GM21381 (cell line): ENCODE measurements at regions not wholly inside any gene's neighbourhood (a gene's known extent, or its start where the extent isn't known, plus 50 kb on each side); places are given as distances from the start of the nearest gene placed in this dataset.
A peak's percentile ranks its signal among the peaks of the same experiment; 100 is the strongest.

Source experiments
- ATAC-seq: cut with Tn5 transposase; IDR thresholded peaks from one replicate; pipeline ENCODE4 v1.9.1; 2021; ENCODE audit warnings: mild to moderate bottlenecking, moderate library complexity; ENCODE audit not compliant: unreplicated experiment

DNA sequence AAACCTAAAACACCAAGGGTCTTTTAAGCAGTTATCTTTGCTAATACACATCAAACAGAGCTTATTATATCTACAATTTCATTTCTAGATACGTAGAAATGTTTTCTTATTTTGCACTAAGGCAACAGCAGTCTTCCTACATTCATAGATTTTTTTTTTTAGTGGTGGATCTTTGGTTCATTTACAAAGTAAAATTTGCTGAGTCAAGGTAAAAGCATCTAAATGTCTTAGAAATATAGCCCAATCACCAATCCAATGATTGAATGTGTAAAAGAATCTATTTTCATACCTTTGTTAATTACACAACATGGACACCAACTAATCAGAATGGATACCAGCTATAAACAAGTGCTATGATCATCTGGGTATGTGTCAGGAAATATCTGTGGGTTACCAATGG is 272.2 kb upstream of the TMPO start:
- no peak for ATAC-seq

DNA sequence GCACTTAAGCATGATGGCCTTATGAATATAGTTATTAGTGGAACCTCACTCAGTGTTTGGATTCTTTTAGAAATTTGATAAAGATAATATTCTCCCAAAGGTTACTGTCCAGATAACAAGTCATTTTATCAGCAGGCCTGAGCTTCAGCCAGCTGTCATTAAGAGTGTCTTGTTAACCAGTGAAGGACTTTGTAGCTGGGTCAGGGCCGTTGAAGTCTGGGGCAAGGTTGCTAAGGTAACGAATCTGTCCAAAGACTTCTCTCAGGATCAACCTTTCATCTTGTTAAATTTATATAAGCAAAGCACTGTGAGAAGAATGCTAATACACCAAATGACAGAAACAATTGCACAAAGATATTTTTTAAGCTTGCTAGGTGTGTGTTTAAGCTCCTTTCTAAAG is 271.3 kb upstream of the TMPO start:
- no peak for ATAC-seq

DNA sequence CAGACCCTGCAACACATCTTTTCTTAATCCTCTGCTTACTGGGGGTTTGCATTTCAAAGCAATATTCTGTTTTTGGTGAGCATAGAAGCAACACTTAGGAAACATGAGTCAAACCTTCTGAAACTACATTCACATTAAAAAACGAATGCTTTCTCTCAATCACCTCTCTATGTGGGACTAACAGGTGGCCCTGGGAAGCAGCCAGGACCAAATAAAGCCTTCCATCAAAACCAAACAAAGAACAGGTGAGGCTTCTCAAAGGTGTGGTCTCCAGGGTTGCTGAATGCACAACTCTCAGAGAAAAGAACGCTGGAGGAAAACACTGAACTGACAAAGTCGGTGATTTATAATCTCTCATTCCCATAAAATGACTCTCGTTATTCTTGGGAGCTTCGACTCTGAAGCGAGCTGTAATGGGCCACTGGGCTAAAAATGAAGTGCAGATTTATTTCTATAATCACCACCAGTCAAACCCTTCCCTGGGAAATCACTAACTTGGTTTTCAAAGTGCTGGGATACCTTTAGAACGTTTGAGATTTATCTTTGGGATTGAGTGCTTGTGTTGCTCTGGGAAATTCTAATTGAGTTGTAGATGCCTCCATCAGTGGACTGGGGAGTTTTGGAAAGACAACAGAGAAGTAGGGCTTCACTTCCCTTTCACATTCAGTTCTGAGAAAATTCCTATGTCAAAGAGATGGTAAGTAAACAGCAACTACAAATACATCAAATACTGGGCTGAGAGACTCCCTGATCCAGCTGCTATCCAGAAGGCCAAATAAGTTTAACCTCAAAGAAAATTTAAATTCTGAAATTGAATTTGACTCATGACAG is 262.0 kb upstream of the TMPO start:
- ATAC-seq, result no peak

DNA sequence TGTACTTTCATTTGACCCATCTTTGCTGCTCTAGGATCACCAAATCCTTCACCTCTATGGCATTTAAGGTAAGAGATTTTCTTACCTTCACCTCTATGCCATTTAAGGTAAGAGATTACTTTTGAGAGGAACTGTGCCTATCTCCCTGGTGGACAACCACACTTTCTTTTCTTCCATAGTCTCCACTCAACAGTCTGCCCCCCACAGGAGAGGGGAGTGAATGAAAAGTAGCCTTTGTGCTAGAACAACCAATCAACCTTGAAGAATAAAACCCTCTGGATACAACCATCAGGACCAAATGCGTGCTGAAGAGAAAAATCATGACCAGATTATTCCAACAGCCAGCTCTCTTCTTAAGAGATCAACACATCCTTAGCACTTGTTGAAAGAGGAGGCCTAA is 258.6 kb upstream of the TMPO start:
- ATAC-seq, result no peak

DNA sequence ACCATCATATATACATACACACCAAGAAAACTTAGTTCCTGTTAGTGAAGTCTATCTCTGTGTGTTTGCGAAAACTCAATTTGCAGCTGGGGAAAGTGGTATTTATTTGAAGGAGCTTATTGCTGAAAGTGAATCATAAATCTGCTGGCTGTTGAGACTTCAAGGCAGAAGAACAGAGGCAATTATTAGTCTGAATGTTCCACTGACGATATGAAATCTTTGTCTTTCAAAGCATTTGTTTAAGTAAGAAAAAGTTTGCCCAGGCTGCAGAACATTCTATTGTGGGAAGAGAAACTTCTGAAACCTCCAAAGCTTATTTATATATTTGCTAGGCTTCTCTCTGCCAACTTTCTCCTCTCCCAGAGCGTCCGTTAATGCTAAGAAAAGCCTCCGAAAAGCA is 255.7 kb upstream of the TMPO start:
- ATAC-seq, result no peak

DNA sequence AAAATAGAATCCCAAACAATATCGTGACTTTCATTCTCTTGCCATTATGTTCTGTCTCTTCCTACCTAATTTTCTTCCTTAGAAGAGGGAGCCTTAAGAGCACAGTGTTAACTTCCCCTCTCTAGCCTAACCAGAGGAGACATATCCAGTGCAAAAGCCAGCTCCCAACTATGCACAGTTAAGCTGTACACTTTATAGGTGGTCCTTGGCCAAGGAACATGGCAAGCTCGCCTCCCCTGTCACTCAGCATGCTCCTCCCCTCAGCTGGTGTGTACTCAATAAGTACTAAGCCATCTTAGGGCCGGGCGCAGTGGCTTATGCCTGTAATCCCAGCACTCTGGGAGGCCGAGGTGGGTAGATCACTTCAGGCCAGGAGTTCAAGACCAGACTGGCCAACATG is 255.1 kb upstream of the TMPO start:
- ATAC-seq, result no peak

DNA sequence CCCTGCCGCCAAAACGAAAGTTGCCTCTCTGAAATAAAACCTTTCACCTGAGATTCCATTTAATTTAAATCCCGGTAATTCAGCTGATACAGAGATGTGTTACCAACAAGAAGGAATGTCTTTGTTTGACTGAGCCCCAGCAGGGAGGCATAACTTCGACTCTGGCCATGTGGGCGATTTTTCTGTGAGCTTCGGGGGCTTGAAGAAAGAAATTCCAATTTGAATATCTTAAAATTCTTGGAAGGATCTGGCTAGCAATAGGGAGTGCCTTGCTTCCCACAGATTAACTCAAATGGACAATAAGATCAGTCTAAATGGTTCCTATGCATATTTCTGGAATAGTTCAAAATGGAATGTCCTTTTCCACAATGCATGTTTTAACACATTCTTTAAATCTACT is 252.5 kb upstream of the TMPO start:
- no peak for ATAC-seq

DNA sequence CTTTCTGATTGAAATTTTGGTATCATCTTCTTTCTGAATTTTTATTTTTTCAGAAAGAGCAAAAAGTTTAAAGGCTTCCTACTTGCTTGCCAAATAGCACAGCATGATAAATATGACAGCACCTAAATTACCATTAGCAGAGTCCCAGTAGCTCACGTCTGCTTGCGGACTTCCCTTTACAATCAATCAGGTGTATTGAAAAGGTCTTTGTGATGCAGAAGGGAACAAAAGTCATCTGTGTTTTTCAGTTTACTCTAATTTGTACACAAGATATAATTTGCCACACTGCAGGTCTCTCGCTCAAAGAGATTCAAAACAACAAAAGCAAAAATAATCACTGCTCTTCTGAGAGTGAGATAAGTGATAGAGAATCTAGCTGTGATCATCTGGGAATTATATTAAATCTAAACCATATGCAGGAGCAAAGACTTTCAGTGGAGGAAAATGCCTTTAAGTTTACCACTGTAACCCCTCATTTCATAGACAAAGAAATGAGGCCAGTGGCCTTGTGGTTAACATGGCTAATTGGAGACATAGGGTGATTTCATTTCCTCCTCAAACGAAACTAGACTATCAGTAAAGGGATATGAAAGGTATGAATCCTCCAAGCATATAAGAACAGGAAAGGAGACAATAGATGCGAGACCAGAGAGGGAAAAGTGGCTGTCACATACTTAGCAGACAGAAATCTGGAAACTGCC is 240.8 kb upstream of the TMPO start:
- peak; percentile 96 for ATAC-seq

DNA sequence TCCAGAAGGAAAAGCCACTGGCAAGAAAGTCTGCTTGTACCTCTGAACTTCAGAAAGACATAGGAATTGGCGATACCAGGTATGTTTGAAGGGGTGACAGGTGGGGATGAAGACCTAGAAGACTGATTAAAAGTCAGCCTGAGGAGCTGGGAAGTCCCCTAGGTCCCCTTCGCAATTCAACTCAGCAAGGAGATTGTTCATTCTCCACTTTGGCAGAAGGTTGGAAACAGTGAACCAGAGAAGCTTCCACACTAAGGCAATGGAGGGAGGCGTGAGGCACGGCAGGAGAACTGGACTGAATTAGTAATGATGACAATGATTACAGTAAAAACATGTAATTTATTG is 240.3 kb upstream of the TMPO start:
- no peak for ATAC-seq

DNA sequence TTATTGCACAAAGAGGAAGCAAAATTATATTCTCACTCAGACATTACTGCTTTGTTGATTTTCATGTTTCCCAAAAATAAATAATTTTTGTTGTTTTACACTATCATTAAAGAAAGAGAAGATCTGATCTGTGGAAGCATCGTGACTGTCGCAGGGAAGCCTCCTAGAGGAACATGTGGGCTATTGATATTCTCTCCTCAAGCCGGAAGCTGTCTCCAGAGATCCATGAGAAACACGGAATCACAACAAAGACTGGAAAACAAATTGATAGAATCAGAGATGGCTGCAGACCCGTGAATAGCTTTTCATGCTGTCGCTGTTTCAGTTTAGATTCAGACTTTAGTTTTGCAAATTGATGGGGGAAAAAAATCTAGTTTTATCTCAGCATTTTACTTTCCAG is 235.2 kb upstream of the TMPO start:
- ATAC-seq, result no peak

DNA sequence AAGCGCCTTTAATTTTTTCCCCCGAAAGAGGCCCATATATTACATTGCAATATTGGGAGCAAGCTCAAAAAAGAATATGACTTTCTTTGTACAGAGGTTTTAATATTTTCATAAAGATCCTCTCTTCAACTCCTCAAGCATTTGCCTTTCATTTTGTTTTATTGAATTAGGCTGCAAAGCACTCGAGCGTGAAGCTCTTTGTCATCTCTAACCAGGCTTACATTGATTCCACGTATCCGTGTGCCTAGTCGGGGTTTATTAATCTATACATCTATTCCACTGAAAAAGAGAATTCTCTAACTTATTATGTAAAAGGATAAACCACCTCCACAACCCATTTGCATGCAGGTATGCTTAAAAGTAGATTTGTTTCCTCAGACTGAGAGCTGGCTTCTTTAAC is 234.8 kb upstream of the TMPO start:
- no peak for ATAC-seq

DNA sequence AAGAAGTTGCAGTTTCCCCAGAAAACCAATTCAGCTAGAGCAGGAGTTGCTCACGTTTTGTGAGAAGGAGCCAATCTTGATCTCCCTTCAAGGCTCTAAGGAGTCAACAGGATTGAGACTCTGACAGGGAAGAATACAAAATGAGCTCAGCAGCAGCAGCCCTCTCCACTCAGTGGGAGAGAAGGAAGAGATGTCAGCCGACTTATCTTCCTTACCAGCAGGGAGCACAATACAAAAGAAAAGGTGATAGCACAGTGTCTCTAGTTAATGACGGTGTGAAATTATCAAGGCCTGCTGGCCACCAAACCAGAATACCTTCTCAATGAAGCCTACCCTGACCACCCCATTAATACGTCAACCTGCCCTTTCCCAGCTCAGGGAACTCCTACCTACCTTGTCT is 223.6 kb upstream of the TMPO start:
- ATAC-seq, result no peak

DNA sequence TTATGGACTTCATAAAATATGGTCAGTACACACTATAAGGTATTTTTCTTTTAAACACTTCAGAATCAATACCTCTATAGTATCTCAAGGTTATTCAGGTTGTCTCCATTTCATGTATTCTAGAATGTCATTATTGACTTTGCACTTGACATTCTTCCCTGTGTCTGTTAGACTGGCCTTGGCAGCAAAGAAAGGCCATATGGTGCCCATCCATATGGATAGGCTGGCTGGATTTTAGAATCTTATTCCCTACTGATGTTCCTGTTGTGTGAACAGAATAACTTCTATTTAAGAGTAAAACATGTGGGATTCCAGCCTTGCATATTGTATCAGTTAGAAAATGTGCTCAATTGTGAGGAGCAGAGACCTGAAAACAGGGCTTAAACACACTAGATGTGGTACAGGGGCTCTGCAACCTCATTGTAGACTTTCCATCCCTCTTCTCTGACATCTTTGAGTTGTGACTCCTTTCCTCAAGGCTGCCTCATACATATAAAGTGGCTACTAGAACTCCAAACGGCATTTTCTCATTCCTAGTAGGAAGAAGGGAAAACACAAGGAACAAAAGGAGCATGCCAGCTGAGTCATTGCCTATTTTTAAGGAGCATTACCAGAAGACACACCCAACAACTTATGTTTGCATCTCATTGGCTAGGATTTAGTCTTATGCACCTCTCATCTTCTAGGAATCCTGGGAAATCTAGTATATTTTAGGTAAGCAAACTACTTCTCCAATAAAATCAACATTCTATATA is 221.2 kb upstream of the TMPO start:
- ATAC-seq, result no peak

DNA sequence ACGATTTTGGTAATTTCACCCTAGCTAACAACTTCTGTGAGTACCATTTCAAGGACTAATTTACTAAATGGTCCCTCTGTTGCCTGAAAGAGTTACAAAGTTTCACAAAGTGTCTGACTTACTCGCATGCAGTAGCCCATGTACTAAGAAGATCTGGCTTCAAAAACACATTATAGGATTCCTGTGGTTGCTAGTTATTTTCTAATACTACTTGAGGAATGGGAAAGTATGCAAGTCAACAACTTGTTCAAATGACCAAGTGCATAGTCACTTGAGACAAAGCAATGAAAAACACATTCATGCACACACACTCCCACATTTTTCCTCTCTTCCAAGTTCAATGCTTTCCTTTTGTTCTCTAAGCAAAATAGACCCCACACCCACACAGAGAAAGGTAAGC is 219.7 kb upstream of the TMPO start:
- ATAC-seq, result no peak

DNA sequence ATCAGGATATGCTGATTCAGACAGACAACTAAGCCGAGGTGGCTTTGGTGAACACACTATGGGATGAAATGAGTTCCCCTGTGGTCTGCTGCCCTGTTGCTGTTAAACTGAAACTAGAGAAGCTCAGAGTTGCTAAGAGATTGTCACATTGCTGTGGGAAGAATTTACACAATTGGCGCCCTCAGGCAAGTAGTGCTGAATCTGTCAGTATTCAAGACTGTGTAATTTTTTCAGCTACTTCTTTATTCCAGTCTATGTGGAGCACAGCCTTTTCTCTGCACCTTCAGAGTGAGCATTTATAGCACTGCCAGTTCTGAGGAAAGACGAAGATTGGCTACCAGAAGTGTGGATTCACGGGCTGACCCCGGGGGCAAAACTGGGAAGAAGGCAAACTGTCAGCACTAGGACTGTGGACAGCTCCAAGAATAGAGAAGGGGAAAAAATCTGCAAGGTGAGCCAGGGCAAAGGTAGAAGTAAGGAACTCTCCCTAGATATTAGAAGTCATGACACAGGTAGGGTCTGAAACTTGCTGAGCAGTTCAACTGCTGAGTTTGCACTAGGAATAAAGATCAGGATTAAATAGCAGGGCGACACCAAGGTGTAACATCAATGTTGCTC is 218.8 kb upstream of the TMPO start:
- ATAC-seq, result no peak

DNA sequence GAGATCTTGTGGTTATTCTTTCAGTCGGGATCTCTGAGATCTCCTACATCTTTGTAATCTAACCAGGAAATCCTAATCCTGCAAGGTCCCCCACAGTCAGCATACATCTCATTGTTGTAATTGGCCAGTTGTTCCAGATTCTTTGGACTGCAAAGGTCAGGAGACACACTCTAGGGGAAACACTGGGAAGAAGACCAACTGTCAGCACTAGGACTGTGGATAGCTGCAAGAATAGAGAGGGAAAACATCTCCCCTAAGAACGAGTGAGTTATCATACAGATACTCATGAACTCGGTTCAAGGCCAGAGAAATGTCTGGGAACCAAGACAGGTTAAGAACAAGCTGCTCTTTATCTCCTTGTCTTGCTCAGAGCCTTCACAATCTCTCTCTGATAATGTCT is 217.9 kb upstream of the TMPO start:
- no peak for ATAC-seq

DNA sequence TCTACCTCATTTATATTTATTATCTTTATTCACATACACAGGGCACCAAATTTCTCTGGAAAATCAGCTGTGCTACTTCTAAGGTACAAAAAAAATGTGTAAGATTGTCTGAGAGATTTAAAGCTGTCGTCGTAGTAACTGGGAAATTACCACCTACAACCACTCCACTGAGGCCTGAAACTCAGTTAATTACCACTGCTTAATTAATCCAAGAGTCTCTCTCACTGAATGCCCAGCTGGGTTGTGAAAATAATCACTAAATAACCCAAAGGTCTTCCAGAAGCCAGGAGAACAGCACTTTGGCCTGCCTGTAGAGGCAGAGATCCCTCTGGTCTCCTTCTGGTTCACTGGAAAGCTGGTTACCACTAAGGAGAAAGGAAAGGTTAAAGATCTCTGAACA is 207.2 kb upstream of the TMPO start:
- no peak for ATAC-seq

DNA sequence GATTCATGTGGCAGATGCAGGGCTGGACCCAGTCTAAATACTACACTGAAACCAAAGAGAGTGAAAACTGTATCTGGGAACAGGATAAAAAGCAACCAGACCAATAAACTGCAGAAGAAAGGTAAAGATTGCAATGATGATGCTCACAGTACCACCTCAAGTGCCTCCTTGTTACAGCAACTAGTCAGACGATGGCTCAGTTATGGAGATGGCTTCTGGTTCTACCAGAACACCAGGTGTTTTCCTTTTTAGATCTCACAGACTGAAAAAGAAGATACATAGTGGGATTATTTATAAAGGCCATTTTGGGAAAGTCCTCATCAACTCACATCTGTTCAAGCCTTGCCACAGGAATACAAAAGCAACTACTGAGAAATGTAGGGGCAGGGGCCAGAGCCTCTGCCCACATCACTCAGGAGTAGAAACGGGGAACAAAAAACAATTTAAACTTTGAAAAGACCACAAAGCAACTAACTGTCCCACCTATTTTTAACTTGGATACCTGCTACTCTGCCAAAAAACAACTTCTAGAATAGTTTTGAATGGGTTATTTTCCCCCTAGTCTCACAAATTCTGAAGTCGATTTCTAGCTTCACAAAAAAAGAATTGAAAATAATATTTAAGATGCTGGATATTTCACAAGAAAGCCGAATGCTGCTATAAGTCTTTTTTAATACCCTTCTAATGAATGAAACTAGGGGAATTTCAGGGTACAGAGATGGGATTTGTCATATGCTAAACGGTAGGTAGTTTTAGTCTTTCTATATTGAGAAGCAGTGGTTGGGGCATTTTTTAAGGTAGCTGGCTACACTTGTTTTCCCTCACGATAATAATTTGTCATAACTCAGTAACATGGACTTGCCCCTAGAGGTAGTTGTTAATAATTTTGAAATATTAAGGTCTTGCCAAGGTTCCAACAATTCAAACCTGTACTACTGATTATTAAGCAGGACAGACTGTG is 197.2 kb upstream of the TMPO start:
- ATAC-seq, result no peak

DNA sequence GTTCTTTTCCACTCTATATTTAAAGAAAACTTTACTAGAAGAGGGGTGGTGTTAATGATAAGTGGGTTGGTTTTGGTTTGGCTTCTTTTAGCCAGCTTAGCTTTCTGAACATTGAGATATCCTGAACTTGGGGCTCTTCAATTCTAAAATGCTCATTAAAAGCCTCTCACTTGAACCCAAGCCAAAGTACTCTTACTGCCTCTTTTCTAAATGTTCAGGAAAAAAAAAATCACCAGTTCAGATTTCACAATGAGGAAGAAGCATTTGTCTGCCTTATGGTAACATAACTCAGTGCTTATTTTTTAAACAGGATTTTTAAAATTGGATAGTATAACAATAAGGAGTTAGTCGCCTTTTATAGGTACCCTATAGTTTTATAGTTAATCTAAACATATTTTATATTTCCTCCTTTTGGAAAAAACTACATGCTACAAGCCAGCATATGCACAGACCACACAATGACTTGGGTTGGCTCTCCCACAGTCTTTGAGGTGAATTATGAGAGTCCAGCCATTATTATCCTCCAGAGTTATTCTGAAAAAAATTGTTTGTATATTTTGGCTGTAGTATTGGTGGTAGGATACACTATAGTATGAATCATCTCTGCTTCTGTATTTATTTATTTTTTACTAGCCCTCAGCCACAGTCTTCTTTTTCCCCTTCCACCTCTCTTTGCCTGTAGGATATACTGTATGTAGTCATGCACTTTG is 195.5 kb upstream of the TMPO start:
- no peak for ATAC-seq

DNA sequence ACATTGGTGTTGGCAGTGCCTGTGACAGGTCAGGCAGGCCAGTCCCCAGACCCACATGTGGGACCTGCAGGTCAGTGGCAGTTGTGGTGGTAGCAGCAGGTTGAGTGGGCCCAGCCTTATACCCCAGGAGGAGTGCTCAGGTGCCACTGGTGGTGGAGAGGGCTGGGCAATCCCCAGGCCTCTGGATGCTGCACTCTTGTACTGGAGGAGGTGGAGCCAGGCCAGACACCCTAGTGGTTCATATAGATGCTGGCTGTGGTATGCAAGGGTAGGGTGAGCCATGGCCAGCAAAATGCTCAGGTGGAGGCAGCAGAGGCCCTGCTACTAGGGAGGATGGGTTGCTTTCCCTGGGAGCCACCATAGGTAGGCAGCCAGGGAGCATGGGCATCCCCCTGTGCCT is 190.4 kb upstream of the TMPO start:
- no peak for ATAC-seq
